GM12872 (cell line): ENCODE measurements at regions not wholly inside any gene's neighbourhood (a gene's known extent, or its start where the extent isn't known, plus 50 kb on each side); places are given as distances from the start of the nearest gene placed in this dataset.

ENCODE experiments used
- TF ChIP-seq, protein P1 (sequence below): IDR thresholded peaks from 3 replicates; pipeline ENCODE4 v1.5.1; 2011; ENCODE audit warnings: low read depth, mild to moderate bottlenecking, low read length, moderate library complexity; ENCODE audit not compliant: insufficient read depth

DNA sequence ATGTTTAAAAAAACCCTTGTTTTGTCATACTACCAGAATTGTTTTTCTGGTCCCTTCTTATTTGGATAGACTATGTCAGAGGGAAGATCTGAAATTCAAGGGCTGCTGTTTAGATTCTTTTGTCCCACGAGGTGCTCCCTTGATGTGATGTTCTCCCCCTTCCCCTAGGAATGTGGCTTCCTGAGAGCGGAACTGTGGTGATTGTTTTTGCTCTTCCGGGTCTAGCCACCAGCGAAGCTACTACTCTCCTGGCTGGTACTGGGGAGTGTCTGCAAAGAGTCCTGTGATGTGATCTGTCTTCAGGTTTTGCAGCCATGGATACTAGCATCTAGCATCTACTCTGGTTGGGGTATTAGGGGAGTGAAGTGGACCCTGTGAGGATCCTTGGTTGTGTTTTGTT is 271.1 kb downstream of the DCAF12L2 start:
- TF ChIP-seq, protein P1, sequence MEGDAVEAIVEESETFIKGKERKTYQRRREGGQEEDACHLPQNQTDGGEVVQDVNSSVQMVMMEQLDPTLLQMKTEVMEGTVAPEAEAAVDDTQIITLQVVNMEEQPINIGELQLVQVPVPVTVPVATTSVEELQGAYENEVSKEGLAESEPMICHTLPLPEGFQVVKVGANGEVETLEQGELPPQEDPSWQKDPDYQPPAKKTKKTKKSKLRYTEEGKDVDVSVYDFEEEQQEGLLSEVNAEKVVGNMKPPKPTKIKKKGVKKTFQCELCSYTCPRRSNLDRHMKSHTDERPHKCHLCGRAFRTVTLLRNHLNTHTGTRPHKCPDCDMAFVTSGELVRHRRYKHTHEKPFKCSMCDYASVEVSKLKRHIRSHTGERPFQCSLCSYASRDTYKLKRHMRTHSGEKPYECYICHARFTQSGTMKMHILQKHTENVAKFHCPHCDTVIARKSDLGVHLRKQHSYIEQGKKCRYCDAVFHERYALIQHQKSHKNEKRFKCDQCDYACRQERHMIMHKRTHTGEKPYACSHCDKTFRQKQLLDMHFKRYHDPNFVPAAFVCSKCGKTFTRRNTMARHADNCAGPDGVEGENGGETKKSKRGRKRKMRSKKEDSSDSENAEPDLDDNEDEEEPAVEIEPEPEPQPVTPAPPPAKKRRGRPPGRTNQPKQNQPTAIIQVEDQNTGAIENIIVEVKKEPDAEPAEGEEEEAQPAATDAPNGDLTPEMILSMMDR, result no peak

DNA sequence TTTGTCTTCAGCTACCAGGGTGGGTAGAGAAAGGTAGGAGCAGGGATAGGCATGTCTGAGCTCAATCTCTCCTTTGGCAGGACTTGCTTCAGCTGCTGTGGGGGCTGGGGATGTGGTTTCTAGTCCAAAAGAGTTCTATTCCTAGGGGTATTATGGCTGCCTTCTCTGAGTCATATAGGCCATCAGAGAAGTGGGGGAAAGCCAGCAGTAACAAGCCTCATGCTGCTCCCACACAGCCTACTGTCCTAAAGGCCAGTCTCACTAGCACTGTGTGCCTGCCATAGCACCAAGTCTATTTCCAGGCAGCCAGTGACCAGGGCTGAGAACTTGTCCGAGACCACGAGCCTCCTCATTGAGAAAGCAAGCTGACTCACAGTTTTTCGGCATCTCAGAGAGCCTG is 270.6 kb downstream of the DCAF12L2 start:
- TF ChIP-seq, protein P1, result no peak

DNA sequence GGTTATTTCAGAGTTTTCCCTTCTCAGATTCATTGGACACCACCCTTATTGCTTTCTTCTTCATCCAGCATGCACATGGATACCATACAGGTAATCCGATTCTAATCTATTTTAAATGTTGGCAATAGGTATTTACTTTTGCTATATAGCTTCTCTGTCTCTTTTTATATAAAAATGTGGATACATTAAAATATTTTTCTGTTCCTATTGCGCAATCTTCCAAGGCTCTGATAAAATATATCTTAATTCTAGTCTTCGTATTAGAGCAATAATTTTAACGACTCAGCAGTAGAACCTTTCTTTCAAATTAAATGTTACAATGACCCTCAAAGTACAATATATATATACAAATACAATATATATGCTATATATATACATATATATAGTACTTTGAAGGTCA is 239.8 kb downstream of the DCAF12L2 start:
- TF ChIP-seq, protein P1, result no peak

DNA sequence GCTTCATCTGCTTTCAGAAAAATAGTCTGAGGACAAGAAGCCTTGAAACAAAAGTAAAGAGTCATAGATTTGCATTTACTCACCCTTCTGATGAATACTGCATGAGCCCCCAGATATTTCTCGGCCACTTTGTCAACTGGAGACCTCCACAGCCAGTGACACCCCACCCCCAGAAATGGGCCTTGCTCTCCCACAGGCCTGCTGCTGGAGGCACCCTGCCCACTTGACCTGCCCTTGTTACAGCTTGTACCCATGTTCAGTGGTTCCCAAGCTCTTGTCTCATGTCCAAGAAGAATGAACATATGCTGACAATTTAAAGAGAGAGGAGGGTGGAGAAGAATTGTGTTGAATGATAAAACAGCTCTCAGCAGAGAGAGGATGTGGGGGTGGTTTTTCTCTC is 225.1 kb downstream of the DCAF12L2 start:
- TF ChIP-seq, protein P1, result no peak

DNA sequence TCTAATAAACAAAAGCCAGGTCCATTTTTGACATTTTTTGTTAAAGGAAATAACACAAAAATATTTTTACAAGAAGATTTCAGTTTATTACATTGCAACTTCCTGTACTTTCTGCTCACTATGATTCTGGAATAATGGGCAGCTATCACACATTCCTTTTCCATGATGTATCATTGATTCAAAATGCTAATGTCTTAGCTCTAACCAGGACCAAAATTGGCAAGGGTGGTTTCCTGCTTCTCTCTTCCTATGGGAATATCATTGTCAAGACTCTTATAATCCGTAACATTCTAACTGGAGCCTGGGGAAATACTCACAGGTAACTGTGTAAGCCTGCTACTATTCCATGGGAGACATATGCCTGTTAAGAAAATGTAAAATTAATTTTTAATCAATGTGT is 218.6 kb downstream of the DCAF12L2 start:
- TF ChIP-seq, protein P1, result no peak

DNA sequence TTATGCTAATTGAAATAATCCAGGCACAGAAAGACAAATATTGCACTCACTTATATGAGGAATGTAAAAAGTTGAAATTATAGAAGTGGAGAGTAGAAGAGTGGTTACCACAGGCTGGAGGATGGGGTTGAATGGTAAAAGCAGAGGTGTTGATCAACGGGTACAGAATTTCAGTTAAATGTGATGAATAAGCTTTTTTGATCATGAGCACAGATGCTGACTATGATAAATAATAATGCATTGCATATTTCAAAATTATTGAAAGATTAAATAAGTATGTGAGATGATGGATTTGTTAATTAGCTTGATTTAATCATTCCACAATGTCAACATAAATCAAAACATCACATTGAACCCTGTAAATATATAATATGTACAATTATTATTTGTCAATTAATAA is 213.1 kb downstream of the DCAF12L2 start:
- TF ChIP-seq, protein P1, result no peak

DNA sequence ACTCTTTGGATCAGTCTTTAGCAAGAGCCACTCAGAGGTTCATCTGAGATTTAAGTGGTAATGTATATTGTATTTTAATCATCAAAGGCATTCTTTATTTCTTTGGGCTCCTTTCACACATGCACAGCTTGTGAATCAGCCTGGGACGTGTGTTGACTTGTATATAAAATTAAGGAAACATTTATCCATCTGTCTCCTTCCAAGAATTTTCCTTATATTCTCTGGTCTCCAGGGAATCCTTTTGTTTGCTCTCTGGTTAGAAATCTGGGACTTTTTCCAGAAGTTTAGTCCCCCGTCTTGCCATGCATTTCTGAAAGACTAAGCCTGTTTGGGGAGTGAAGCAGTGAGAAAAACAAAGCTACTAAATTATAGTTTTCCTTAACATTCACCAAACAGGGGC is 212.3 kb downstream of the DCAF12L2 start:
- TF ChIP-seq, protein P1, result no peak

DNA sequence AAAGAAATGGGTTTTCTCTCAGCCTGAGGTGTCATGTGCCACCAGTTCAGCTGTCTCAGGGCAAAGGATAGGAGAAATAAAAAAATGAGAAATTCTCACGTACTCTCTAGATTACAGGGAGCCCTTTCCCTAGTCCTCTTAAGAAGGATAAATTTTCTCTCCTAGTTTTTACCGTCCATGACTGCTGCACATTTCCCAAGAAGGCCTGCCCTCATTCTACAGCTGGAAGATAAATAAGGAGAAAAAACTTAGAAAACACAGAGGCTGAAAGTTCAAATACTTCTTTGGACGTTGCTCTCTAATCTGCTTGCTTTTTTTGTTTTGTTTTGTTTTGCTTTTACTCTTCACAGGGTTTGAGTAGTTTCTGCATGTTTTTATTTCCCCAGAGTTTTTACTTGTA is 211.9 kb downstream of the DCAF12L2 start:
- TF ChIP-seq, protein P1, result no peak
